K562 (cell line): ENCODE measurements at regions not wholly inside any gene's neighbourhood (a gene's known extent, or its start where the extent isn't known, plus 50 kb on each side); places are given as distances from the start of the nearest gene placed in this dataset.

Experiments used
- ATAC-seq: fragments of 200-7000 bp; cut with Tn5 transposase; 3 replicates; pipeline ENCODE4 v1.9.1; 2020; ENCODE audit warnings: moderate library complexity
- BruUV-seq: library from RNA; stranded (reverse); fragments of 400-500 nt; replicated peaks from 2 replicates; lab custom pipeline; 2021; lab: Mats Ljungman, UMichigan
- CTCF ChIA-PET: fragments of 300-600 bp; formaldehyde crosslinking; extraction: SDS; loops from one replicate; lab custom pipeline; 2021; ENCODE audit warnings: low intra/inter-chr PET ratio; lab: Yijun Ruan, JAX
- POLR2A ChIA-PET: fragments of 300-600, 350-650 bp; sonication (Branson Sonifier 250); formaldehyde crosslinking; extraction: SDS; loops from one replicate; lab custom pipeline; 2021; ENCODE audit warnings: antibody characterized with exemption, inconsistent platforms; lab: Yijun Ruan, JAX
- DNase-seq, 4 experiments: peaks; one replicate each; pipeline versions ENCODE4 v3.0.0 to v3.0.0-alpha.2; 2011 to 2018; ENCODE audit warnings: low spot score in 3 of 4, mixed read lengths in 3 of 4; ENCODE audit errors: extremely low read depth in 1 of 4
- FAIRE-seq: peaks from 2 replicates; lab custom pipeline; 2011; peaks lifted over from hg19 to GRCh38; lab: Jason Lieb, UNC
- H2AFZ ChIP-seq: 2 replicates; pipeline ENCODE4 v1.6.0; 2011; ENCODE audit warnings: low read depth, low read length, control low read depth, inconsistent platforms
- H3K27ac ChIP-seq: fragments of 200-600 bp; 3 replicates; pipeline ENCODE4 v1.8.0; 2011; ENCODE audit warnings: low read depth, mild to moderate bottlenecking, control low read depth, inconsistent platforms, low read length, moderate library complexity, mixed read lengths; ENCODE audit errors: extremely low read depth
- H3K27me3 ChIP-seq, 2 experiments: fragments of 300-600 bp in 1 of 2; 2 replicates in 1 of 2; 3 replicates in 1 of 2; pipeline versions ENCODE4 v1.6.0 to v1.8.0; 2011; ENCODE audit warnings: inconsistent platforms in 2 of 2, low read length in 2 of 2, mild to moderate bottlenecking in 1 of 2, mixed read lengths in 1 of 2, moderate library complexity in 1 of 2; ENCODE audit not compliant: control insufficient read depth in 2 of 2, insufficient read depth in 2 of 2
- H3K36me3 ChIP-seq: fragments of 300-600 bp; 3 replicates; pipeline ENCODE4 v1.8.0; 2011; ENCODE audit warnings: mild to moderate bottlenecking, low read length, inconsistent platforms; ENCODE audit not compliant: control insufficient read depth, insufficient read depth
- H3K4me1 ChIP-seq, 2 experiments: fragments of 200-600 bp in 1 of 2; replicated peaks in 1 of 2; 2 replicates in 1 of 2; 3 replicates in 1 of 2; pipeline versions ENCODE4 v1.5.1 to v1.8.0; 2011; ENCODE audit warnings: inconsistent platforms in 2 of 2, low read length in 2 of 2, mild to moderate bottlenecking in 1 of 2, mixed read lengths in 1 of 2, moderate library complexity in 1 of 2; ENCODE audit not compliant: control insufficient read depth in 2 of 2, insufficient read depth in 2 of 2
- H3K4me2 ChIP-seq: 2 replicates; pipeline ENCODE4 v1.6.1; 2011; ENCODE audit warnings: low read length, control low read depth, inconsistent platforms, mixed read lengths; ENCODE audit not compliant: insufficient read depth
- H3K4me3 ChIP-seq: fragments of 200-600 bp; sonication (generic), shearing (Covaris generic); 2 replicates; pipeline ENCODE4 v1.5.1; 2016; ENCODE audit warnings: control low read depth, inconsistent platforms
- H3K79me2 ChIP-seq: fragments of 200-600 bp; 3 replicates; pipeline ENCODE4 v1.8.0; 2011; ENCODE audit warnings: low read length, inconsistent platforms; ENCODE audit not compliant: control insufficient read depth, insufficient read depth
- H3K9ac ChIP-seq, 2 experiments: 2 replicates each; pipeline versions ENCODE4 v1.6.0 to v1.6.1; 2011; ENCODE audit warnings: low read depth in 2 of 2, low read length in 2 of 2, control low read depth in 1 of 2, inconsistent platforms in 1 of 2, mild to moderate bottlenecking in 1 of 2, mixed read lengths in 1 of 2; ENCODE audit not compliant: insufficient read depth in 1 of 2
- H3K9me1 ChIP-seq: one replicate; pipeline ENCODE4 v1.6.0; 2011; ENCODE audit warnings: inconsistent platforms, mild to moderate bottlenecking, low read length, moderate library complexity; ENCODE audit not compliant: control insufficient read depth, insufficient read depth
- H3K9me3 ChIP-seq: replicated peaks from 2 replicates; pipeline ENCODE4 v1.5.1; 2011; ENCODE audit warnings: low read depth, low read length, inconsistent platforms; ENCODE audit not compliant: control insufficient read depth, insufficient read depth
- H4K20me1 ChIP-seq: replicated peaks from 2 replicates; pipeline ENCODE4 v1.6.1; 2011; ENCODE audit warnings: low read length, inconsistent platforms, mixed read lengths; ENCODE audit not compliant: control insufficient read depth, insufficient read depth
- ATF1 ChIP-seq, 2 experiments: fragments of 450-650 bp in 1 of 2; IDR thresholded peaks; 2 replicates each; pipeline ENCODE4 v1.6.1; 2016; ENCODE audit warnings: missing compliant biosample characterization in 1 of 2, missing genetic modification characterization in 1 of 2
- BRD4 ChIP-seq: fragments of 200-600 bp; sonication (generic); IDR thresholded peaks from 2 replicates; pipeline ENCODE4 v1.6.1; 2017; ENCODE audit warnings: inconsistent platforms
- ETV6 ChIP-seq, 3 experiments: fragments of 150-350 bp in 1 of 3; sonication (generic) in 1 of 3; formaldehyde crosslinking in 1 of 3; IDR thresholded peaks; 2 replicates each; pipeline versions ENCODE4 v1.6.1 to v1.8.0; 2014 to 2022; ENCODE audit warnings: borderline replicate concordance in 2 of 3, low read depth in 2 of 3, antibody characterized with exemption in 1 of 3, low read length in 1 of 3, mild to moderate bottlenecking in 1 of 3, missing genetic modification reagents in 1 of 3
- SIN3B ChIP-seq: fragments of 450-650 bp; IDR thresholded peaks from 2 replicates; pipeline ENCODE4 v1.6.1; 2017; ENCODE audit warnings: low read depth, mild to moderate bottlenecking, moderate library complexity
- TOE1 ChIP-seq, 2 experiments: fragments of 450-650 bp in 1 of 2; sonication (generic) in 1 of 2; formaldehyde crosslinking in 1 of 2; IDR thresholded peaks; 2 replicates each; pipeline versions ENCODE4 v1.7.1 to v1.8.0; 2016 to 2022; ENCODE audit warnings: borderline replicate concordance in 2 of 2, mild to moderate bottlenecking in 2 of 2, antibody characterized with exemption in 1 of 2, inconsistent platforms in 1 of 2, low read depth in 1 of 2, missing genetic modification reagents in 1 of 2, moderate library complexity in 1 of 2
- XRCC3 ChIP-seq: fragments of 450-650 bp; IDR thresholded peaks from 2 replicates; pipeline ENCODE4 v1.6.1; 2017; ENCODE audit warnings: mild to moderate bottlenecking, moderate library complexity
- WGBS: fragments of 100-300 bp; shearing (Covaris generic); methylation state at CpG from one replicate; pipeline ENCODE4 v1.1.6; 2016; ENCODE audit warnings: low coverage, mixed read lengths; ENCODE audit not compliant: insufficient coverage; ENCODE audit errors: missing lambda C conversion rate; 5-methylcytosine and 5-hydroxymethylcytosine counted together
- in situ Hi-C: fragments of 300-500 bp; cut with MboI; formaldehyde crosslinking; loops from 4 replicates; pipeline ENCODE4 v1.15.0; 2018; ENCODE audit warnings: inconsistent platforms, mixed read lengths
- intact Hi-C: fragments of 100-400 bp; cut with micrococcal nuclease; formaldehyde crosslinking; loops from 2 replicates; pipeline ENCODE4 v1.14.2; 2022
- TF ChIP-seq, protein P1 (sequence below), 2 experiments: fragments of 450-650 bp; formaldehyde crosslinking in 1 of 2; IDR thresholded peaks; 2 replicates each; pipeline versions ENCODE4 v1.4.0 to v1.6.1; 2014 to 2020; ENCODE audit warnings: mild to moderate bottlenecking in 2 of 2, borderline replicate concordance in 1 of 2, low read depth in 1 of 2
- TF ChIP-seq, protein P2 (sequence below): IDR thresholded peaks from 2 replicates; pipeline ENCODE4 v1.6.1; 2011; ENCODE audit not compliant: insufficient read length; ENCODE audit errors: extremely low read depth

DNA sequence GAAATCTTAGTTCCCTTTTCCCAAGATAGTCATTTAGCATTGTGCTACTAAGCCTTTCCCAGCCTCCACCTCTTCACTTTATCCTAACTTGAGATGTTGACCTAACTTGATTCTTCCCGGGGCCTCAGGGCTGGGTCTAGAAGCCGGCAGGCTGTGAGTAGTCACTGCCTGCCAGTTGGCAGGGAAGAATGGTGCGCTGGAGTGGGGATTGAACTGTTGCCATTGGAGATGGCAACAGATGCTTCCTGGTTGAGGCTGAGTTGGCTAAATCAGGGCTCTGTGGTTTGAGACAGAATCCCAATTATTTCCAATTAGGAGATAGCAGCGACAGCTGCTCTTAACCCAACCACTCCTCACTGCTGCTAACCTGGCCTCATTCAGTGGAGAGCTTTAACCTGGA is 343.1 kb downstream of the BRINP1 start:
- Histone ChIP-seq H3K4me3 (no peak overlapping the region), H3K9ac (no peak overlapping the region), H4K20me1 (no peaks in the 10 kb centered on the region), H3K4me1 (no peaks in the 10 kb centered on the region), H2AFZ (no peak overlapping the region), H3K79me2 (no peaks in the 10 kb centered on the region), H3K9me1 (no peaks in the 10 kb centered on the region), H3K27ac (no peak overlapping the region), H3K9me3 (0 out of 2 replicates have a peak, but pooled peaks cover 2% of the 10 kb centered on the region), H3K27me3 (no peaks in the 10 kb centered on the region), H3K36me3 (no peaks in the 10 kb centered on the region), H3K4me2 (no peak overlapping the region)
- CTCF ChIA-PET = no interaction called here
- FAIRE-seq = no peak
- WGBS = 0% methylated on average over 4 of the region's 4 CpGs
- no TSS peak for BruUV-seq
- intact Hi-C loops = no loop called here
- no peak for DNase-seq
- no peak for ATAC-seq
- in situ Hi-C loops = no loop called here
- POLR2A ChIA-PET = no interaction called here
- TF ChIP-seq XRCC3 = no peak
- no peak for TF ChIP-seq ATF1 (CRISPR knock-in tag; IDR thresholded peaks at IDR 0.05)
- TF ChIP-seq ATF1 (tag; IDR thresholded peaks at IDR 0.05) = no peak
- TF ChIP-seq ETV6 (IDR thresholded peaks at IDR 0.05; ENCODE audit: borderline replicate concordance in 1 of 2, low read depth in 2 of 2, low read length in 1 of 2) = no peak
- no peak for TF ChIP-seq ETV6 (CRISPR knock-in tag; IDR thresholded peaks at IDR 0.05; ENCODE audit: borderline replicate concordance)
- no peak for TF ChIP-seq BRD4
- TF ChIP-seq TOE1 (IDR thresholded peaks at IDR 0.05; ENCODE audit: borderline replicate concordance) = no peak
- TF ChIP-seq TOE1 (CRISPR knock-in tag; IDR thresholded peaks at IDR 0.05; ENCODE audit: borderline replicate concordance, low read depth) = no peak
- TF ChIP-seq SIN3B = no peak
- TF ChIP-seq, protein P1, sequence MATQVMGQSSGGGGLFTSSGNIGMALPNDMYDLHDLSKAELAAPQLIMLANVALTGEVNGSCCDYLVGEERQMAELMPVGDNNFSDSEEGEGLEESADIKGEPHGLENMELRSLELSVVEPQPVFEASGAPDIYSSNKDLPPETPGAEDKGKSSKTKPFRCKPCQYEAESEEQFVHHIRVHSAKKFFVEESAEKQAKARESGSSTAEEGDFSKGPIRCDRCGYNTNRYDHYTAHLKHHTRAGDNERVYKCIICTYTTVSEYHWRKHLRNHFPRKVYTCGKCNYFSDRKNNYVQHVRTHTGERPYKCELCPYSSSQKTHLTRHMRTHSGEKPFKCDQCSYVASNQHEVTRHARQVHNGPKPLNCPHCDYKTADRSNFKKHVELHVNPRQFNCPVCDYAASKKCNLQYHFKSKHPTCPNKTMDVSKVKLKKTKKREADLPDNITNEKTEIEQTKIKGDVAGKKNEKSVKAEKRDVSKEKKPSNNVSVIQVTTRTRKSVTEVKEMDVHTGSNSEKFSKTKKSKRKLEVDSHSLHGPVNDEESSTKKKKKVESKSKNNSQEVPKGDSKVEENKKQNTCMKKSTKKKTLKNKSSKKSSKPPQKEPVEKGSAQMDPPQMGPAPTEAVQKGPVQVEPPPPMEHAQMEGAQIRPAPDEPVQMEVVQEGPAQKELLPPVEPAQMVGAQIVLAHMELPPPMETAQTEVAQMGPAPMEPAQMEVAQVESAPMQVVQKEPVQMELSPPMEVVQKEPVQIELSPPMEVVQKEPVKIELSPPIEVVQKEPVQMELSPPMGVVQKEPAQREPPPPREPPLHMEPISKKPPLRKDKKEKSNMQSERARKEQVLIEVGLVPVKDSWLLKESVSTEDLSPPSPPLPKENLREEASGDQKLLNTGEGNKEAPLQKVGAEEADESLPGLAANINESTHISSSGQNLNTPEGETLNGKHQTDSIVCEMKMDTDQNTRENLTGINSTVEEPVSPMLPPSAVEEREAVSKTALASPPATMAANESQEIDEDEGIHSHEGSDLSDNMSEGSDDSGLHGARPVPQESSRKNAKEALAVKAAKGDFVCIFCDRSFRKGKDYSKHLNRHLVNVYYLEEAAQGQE (IDR thresholded peaks at IDR 0.05; ENCODE audit: borderline replicate concordance) = no peak
- TF ChIP-seq, protein P1 (CRISPR knock-in tag; IDR thresholded peaks at IDR 0.05; ENCODE audit: low read depth) = no peak
- TF ChIP-seq, protein P2, sequence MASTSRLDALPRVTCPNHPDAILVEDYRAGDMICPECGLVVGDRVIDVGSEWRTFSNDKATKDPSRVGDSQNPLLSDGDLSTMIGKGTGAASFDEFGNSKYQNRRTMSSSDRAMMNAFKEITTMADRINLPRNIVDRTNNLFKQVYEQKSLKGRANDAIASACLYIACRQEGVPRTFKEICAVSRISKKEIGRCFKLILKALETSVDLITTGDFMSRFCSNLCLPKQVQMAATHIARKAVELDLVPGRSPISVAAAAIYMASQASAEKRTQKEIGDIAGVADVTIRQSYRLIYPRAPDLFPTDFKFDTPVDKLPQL = no peak
